Fibroblast of peridontal ligament (primary cell): ENCODE measurements at regions not wholly inside any gene's neighbourhood (a gene's known extent, or its start where the extent isn't known, plus 50 kb on each side); places are given as distances from the start of the nearest gene placed in this dataset.

Experiments
- DNase-seq: peaks from one replicate; pipeline ENCODE4 v3.0.0-alpha.2; 2010; ENCODE audit errors: extremely low read depth

DNA sequence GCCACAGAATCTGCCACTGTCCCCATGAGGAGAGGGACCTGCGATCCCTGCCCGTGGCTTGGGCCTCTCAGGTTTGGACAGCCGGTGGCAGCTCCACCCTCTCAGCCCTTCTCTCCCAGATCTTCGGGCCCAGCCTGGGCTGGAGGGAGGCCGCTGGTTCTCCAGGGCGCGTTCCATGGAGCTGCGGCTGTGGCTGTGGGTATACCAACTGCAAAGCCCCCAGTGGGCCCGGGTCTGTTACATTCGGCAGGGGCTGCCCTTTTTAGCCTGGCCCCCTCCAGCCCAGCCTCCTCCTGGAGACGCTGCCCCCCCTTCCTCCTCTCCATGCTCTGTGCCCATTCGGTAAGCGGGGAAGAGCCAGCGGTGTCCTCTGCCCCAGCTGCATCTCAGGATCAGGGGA is 64.7 kb upstream of the ZNF469 start:
- DNase-seq, result no peak

- no peak for DNase-seq
Measured at GRCh38 chr16:88318521-88318920, 64.2 kb upstream of the ZNF469 start.

DNA sequence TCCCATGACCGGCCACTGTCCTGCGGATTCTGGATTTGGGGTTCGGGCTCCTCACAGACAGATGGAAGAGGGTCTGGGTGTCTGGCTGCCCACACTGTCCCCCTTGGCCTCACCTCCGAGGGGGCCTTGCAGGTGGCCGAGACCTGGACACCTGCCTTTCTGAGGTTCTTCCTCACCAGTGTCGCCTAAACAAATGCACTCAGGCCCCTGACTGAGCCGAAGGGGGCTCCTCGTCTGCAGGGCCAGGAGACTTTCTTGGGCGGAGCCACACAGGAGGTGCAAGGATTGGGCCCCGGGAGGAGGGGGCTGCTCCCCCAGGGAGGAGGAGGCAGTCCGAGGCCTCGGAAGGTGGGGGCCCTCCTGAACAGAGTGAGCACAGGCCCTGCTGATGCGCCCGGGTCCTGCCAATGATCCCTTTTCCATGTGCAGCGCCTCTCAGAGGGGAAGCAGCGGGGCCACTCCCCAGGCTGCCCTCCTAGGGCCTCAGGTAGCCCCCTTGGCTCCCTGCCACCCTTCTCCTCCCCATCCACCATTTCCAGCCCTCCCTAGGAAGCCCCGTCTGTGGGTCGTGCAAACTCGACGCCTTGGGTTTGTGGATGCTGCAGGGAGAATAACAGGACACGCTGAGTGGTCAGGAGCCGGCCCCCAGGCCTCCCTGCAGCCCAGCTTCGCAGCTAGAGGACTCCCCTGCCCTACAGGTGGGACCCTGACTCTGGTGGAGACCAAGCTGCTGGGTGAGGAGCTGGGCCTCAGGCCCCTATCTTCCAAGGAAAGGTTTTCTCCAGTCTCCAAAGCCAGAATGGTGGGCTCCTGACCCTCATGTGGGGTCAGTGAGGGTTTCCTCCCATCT is 63.4 kb upstream of the ZNF469 start:
- DNase-seq, result no peak

- DNase-seq, result no peak
Measured at GRCh38 chr16:88320947-88321634, 61.7 kb upstream of the ZNF469 start.

- no peak for DNase-seq
Measured at GRCh38 chr16:88321635-88322499, 60.9 kb upstream of the ZNF469 start.

DNA sequence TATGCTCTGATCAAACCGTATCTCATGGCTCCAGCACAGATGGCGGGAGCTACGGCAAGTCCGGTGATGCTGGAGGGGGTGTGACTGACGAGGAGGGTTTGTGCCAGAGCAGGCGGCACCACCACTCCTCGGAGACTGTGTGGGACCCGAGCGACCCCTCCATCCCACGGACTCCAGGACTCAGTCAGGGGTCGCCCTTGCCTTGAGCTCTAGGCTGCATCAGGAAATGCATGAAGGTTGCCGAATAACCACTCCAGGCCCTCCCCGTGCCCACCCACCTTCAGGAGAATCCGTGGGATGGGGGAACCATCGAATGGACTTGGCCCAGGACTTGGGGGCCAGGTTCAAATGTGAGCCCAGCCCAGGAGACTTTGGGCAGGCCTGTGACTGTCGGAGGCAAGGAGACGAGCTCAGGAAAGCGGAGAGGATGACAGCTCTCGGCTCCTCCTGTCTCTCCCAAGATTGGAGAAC is 60.2 kb upstream of the ZNF469 start:
- no peak for DNase-seq

DNA sequence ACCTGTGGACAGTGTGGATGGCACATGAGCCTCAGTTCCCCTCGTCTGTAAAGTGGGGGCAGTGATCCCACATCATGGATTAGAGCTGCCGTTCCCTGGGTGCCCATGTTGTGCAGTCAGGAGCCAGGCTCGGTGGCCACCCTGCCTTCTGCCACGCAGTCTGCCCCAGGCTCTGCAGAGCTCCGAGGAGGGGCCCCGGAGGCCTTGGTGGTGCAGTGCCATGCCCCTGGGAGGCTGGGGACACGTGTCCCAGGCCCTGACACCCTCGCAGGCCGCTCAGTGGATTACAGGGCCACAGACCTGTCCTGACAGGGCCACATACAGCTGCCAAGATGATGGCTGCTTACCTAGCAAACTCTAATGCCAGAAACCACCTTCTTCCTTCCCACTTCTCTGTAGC is 59.7 kb upstream of the ZNF469 start:
- DNase-seq, result no peak

DNA sequence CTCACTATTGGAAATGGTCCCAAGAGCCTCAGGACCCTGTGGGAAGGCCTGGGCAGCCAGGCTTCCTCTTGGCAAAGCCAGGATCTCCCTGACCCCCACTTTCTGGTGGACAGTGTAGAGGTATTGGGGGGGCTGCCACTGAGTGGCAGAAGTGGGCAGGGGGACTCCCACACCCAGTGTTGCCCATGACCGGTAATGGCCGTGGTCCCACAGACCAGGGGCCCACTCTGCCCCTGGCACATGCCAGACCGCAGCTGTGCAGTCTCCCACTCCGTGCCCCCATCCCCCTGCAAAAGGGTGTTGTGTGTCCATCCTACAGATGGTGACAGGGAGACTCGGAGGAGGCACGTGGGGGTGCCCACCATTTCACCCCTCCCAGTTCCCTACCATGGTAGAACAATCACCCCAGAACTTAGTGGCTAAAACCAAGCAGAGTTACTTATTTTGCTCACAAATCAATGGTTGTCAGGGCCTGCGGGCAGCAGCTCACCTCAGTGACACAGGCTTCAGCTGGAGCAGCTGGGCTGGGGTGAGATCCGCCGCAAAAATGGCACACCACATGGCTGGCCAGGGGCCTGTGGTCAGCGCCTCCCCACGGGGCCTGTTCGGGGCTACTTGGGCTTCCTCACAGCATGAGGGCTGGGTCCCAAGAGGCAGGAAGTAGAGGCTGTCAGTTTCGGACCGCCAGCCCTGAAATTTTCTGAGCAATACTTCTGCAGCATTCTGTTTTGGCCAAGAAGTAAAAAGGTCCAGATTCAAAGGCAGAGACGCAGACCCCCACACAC is 59.0 kb upstream of the ZNF469 start:
- DNase-seq, result no peak

DNA sequence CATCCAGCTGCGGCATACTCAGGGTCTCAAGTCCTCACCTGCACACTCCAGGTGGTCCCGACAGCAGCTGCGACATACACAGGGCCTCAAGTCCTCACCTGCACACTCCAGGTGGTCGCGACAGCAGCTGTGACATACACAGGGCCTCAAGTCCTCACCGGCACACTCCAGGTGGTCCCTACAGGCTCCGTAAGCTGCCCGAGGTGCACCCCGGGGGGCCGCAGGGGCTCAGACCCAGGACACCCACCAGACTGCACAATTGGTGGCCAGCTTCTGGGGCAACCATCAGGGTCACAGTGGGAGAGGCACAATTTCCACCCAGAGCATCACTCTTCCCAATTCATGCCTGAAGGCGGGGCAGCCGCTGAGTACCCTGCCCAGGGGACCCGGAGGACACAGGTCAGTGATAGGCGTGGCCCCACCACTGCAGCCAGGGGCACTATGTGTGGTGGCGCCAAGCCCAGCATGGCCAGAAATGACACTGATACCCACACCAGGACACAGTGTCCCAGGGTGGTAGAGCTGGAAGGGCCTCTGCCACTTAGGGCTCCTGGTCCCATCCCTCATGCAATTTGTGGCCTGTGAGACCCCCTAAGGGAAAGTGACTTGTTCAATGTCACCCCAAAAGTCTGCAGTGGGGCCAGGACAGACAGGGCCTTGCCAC is 57.5 kb upstream of the ZNF469 start:
- no peak for DNase-seq

- no peak for DNase-seq
Measured at GRCh38 chr16:88325976-88326375, 56.8 kb upstream of the ZNF469 start.

DNA sequence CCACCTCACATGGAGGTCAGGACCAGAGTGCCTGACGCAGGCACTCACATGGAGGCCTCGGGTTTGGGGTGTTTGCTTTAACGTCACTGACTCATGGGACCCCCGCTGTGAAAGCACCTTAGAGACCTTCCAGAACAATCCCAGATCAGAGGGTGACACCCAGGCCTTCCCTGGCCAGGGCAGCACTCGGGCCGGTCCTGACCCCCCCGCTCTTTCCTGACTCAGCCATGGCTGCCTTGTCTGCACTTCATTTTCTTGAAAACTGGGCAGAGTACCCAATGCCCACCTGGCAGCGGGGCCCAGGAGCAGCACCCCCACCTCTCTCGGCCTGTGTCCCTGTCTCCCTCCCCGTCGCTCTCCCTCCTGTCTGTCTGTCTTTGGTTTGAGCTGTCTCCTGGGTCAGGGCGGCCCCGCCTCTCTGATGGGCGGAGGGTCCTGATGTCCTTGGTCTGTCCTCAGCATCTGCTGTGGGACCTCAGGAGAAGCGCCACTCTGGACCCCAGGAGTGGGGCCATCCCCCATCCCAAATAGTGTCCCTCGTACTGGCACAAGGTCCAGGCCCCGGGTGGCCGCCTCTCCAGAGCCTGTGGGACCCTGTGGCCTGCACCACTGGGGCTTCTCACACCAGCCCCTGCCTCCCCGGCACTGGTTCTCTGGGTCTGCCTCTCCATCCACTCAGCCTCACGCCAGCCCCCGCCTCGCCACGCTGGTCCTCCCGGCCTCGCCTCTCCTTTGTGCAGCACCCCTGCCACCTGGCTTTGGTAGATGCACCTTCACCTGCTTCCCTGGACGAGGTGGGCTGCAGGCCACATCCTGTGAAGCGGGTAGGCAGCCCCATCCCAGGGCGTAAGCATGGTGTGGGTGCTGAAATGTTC is 55.9 kb upstream of the ZNF469 start:
- DNase-seq, result no peak

DNA sequence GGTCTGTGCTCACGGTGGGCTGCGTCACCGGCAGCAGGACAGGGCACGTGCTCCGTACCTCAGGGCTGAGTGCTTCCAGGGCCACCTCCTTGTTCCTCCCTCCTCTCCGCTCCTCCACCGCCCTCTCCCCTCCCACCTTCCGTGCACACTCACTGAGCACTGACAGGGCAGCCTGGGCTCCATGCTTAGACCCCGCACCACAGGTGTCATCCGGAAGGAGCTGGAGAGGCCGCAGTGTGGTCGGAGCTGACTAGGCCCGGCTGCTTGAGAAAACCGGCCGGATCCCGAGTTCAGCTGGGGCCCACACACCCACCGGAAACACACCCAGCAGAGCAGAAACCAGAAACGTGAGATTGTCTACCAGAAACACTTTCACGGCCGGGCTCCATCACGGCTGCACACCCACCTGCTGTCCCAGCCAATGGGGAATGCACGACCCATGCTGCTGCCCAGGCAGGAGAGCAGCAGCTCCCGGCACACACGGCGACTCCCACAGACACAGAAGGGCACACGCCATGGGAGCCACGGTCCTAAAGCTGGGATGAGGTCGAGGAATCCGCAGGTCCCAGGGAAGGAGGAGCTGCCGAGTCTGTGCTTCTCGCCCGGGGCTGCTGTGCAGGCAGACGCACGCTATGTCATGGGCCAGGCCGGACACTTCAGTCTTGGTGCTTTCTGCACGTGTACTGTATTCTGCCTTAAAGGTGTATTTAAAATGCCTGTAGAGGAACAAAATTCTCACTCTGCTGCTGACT is 55.0 kb upstream of the ZNF469 start:
- DNase-seq, result no peak

- no peak for DNase-seq
Measured at GRCh38 chr16:88328313-88328980, 54.3 kb upstream of the ZNF469 start.

GRCh38 chr16:88329726-88330700 is 52.7 kb upstream of the ZNF469 start:
- peak; percentile 92 for DNase-seq

DNA sequence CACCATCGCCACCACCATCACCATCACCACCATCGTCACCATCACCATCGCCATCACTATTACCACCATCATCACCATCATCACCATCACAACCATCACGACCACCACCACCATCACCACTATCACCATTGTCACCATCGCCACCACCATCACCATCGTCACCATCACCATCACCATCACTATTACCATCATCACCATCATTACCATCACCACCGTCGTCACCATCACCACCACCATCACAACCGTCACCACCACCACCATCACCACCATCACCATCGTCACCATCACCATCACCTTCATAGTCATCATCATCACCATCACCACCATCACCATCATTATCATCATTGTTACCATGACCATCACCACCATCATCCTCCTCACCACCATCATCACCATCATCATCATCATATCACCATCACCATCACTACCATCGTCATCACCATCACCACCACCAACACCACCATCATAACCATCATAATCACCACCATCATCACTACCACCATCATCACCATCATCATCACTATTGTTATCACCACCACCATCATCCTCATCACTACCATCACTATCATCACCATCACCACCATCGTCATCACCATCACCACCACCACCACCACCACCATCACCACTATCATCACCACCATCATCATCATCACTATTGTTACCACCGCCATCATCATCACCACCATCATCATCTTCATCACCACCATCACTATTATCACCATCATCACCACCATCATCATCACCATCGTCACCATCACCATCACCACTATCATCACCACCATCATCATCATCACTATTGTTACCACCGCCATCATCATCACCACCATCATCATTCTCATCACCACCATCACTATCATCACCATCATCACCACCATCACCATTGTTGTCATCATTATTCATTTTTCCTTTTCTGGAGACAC is 51.5 kb upstream of the ZNF469 start:
- no peak for DNase-seq
